HG03175 (cell line): ENCODE measurements at regions not wholly inside any gene's neighbourhood (a gene's known extent, or its start where the extent isn't known, plus 50 kb on each side); places are given as distances from the start of the nearest gene placed in this dataset.
"Not testable (repeated sequence)": the region's sequence is repeated elsewhere in the genome, so short reads cannot be mapped to it uniquely, and the experiment has no call there.

ENCODE experiments used
- ATAC-seq: cut with Tn5 transposase; IDR thresholded peaks from one replicate; pipeline ENCODE4 v1.9.1; 2021; ENCODE audit warnings: mild to moderate bottlenecking, moderate library complexity; ENCODE audit not compliant: unreplicated experiment

DNA sequence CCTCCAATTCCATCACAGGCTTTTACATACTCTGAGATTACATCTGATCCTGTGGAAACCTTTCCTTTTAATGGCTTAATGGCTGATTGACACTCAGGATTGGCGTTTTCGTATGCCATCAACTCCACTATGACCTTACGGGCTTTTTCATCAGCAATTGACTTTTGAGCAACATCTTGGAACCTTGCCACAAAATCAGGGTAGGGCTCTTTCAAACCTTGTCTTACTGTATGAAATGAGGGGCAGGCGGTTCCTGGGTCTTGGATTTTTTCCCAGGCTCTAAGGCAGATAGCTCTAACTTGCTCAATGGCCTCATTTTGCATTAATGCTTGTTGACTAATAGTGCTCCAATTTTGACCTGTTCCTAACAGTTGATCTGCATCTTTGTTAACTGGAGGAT, 250.9 kb upstream of the PRKCQ start:
- not testable (repeated sequence) for ATAC-seq

DNA sequence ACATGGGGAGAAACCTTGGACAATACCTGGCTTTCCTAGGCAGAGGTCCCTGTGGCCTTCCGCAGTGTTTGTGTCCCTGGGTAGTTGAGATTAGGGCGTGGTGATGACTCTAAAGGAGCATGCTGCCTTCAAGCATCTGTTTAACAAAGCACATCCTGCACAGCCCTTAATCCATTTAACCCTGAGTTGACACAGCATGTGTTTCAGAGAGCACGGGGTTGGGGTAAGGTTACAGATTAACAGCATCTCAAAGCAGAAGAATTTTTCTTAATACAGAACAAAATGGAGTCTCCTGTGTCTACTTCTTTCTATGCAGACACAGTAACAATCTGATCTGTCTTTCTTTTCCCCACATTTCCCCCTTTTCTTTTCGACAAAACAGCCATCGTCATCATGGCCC, 244.7 kb upstream of the PRKCQ start:
- ATAC-seq, result not testable (repeated sequence)

DNA sequence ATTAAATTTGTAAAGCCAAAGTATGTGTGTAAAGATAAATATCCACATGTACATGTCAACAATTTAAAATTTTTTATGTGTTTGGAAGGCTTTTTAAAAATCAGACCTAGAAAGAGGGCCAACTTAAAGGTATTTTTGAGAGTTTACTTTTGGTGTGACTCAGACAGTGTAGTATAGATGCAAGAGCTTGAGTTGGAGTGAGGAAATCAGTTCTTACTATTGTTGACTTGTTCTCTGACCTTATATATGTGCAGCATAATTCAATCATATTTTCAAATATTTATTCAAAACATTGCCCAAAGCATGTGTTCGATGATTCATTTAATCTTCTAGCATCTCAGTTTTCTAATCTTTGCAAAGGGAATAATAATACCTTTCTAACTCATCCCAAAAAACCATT, 243.7 kb upstream of the PRKCQ start:
- ATAC-seq, result no peak

DNA sequence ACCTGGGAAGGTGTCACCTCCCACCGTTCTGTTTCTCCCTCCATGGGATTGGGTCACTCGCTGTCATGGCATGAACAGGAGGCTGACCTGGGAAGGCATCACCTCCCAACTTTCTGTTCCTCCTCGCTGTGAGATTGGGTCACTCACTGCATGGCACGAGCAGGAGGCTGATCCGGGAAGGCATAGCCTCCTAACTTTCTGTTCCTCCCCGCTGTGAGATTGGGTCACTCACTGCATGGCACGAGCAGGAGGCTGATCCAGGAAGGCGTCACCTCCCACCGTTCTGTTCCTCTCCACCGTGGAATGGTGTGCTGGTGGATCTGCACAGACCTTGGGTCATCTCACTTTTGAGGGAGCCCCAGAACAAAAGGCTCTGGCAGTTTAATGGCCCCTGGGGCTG, 239.2 kb upstream of the PRKCQ start:
- no peak for ATAC-seq

DNA sequence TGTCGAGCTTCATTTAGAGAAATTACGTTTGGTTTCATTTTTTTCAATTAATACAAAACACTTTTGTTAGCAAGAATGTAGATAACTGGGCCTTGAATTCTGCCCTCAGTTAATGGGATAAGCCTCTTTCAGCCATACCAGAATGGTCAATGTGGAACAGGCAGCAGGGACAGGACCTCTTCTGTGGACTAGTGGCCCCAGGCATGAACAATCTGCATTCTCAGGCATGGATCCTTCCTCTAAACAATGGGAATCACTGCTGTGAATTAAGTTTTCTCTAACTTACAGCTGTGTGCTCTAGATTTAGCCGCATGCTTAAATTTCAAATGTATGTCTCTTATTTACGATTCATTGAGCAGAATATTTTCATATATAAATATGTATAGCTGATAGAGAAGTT, 237.7 kb upstream of the PRKCQ start:
- ATAC-seq, result no peak

DNA sequence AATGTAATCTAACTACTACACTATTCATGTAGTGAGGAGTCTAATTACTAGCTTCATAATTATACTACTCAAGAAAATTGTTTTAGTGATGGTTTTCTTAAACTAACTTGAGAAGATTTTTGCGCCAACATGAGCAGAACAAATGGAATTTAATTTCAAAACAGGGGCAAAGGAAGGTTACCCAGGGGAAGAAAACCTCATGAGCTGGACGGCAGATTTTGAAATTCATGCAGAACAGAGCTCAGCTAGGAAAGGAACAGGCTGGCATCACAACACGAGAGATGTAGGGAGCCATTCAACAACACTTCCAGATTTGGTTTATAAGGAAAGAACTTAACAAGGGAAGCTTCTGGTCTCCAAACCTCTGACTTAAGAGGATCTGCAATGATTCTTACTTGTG, 235.3 kb upstream of the PRKCQ start:
- no peak for ATAC-seq

DNA sequence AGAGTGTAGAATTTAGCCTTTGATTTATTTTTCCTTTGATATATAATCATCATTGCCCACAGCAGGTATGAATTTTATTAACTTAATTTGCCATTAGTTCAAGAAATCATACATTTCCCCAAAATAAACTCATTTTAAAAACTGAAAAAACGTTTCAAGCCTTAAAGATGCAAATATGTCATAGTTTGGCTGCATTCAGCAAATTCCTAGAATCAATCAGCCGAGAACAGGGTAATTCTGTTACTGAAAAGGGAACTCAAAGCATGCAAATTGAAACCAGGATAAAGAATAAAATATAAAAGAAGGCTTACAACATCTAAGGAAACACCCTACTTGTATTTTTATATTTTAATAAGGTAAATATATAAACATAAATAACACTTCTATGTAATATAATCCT, 233.8 kb upstream of the PRKCQ start:
- ATAC-seq, result no peak

DNA sequence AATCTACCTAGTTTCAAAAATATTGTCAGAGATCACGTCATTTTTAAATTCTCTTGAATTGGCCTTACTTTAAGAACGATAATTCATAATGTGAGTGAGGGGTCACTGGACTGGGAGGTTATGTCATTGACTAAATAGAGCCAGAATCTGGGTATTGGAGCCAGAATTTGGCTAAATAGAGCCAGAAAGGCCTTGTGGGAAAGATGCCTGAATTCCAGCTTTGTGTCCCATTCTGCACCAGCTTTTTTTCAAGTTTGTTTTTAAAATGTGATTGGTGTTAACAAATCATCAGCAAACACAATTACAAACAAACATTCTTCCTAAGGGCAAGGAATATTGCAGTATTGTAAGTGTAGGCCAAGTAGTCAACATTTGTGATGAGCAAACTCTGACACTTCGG, 233.2 kb upstream of the PRKCQ start:
- ATAC-seq, result no peak

DNA sequence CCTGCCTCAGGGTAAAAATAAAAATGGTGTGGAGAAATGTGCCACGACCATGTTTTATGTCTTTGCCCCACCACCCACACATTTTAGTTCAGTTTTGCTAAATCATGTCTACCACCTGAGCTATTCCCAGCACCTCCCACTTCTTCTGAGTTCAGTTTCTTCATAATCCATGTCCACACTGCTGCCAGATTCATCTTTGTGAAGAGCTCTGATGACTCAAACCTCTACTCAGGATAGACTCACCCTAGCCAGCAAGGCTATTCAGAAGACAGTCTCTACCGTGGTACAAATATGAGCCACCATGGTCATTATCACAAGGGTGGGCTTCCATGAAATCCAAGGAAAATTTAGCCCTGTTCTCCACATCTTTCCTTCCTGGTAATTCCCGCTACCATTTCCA, 231.1 kb upstream of the PRKCQ start:
- no peak for ATAC-seq

DNA sequence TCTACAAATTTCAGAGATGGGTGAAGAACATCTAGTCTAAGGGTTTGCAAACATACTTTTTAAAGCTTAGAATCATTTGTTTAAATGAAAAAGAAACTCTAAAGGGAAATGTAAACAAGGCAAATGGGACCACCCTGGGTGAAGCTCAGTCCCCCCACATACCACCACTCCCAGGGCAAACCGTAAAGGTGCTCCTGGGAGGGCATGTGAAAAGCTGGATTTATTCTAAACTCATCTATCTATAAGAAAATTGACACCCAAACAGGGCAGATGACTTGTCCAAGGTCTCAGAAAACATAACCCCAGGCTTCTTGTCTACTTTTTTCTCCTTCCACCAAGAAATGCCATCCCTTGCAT, 223.3 kb upstream of the PRKCQ start:
- no peak for ATAC-seq

DNA sequence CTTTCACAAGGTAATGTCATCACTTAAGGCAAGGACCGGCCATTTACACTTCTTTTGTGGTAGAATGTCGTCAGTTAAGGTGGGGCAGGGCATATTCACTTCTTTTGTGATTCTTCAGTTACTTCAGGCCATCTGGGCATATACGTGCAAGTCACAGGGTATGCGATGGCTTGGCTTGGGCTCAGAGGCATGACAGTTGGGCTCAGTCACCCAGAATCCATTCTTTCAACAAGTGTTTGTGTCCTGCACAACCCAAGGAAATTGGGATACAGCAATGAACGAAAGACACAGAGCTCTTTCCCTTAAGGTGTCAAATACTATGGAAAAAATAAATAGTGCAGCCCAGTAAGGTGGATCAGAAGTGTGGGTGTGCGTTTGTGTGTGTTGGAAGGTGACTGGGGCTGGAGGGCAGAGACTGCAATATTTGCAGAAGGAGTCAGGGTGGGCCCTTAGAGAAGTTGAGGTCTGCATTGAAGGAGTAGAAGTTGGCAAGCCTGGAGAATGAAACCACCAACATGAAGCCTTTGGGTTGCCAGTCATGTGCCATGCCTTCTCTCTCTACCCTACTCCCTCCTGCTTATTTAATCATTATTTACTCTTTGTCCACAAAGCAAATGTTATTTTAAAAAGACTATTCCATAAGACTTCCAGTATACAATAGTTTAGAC, 222.8 kb upstream of the PRKCQ start:
- no peak for ATAC-seq

DNA sequence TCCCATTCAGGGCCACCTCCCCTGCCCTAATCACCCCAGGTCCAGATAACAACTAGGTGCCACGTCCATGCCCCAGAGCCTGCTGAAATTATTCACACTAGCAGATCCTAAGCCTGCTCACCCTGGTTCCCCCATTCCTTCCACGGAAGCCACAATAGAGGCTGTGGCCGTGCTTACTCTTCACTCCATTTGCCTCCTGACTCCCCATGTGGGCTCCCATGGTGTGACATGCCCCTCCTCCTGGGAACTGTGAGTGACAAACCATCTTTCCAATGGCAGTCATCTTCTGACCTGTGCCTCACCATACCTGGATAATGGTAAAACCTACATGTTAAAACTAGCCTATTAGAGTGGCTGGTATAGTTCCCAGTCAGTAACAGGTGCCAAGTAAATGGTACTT, 216.2 kb upstream of the PRKCQ start:
- no peak for ATAC-seq

DNA sequence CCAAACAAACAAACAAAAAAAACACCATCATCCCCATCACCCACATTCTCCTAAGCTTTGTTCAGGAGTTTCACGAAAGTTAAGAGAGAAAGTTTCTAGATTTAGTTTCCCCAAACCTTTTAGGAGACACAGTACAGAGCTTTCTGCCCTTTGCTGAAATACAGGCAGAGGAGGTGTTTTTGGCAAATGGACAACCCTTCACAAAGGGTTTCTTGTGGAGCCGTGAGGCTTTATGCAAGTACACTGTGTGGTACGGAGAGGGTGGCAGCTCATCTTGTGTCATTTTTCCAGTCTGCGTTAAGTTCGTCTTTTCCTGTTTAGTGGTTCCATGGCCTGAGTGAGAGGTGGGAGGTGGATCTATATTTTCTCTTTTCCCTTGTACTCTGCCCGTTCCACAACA, 215.5 kb upstream of the PRKCQ start:
- no peak for ATAC-seq

DNA sequence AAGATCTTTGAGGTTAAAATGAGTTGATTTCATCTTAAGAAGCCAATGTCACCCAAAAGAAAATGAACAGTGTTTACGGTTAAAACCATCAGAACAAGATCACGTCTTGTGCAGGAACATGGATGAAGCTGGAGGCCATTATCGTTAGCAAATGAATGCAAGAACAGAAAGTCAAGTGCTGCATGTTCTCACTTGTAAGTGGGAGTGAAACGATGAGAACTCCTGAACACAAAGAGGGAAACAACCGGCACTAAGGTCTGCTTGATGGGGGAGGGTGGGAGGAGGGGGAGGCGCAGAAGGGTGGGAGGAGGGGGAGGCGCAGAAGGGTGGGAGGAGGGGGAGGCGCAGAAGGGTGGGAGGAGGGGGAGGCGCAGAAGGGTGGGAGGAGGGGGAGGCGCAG, 214.8 kb upstream of the PRKCQ start:
- ATAC-seq, result not testable (repeated sequence)

DNA sequence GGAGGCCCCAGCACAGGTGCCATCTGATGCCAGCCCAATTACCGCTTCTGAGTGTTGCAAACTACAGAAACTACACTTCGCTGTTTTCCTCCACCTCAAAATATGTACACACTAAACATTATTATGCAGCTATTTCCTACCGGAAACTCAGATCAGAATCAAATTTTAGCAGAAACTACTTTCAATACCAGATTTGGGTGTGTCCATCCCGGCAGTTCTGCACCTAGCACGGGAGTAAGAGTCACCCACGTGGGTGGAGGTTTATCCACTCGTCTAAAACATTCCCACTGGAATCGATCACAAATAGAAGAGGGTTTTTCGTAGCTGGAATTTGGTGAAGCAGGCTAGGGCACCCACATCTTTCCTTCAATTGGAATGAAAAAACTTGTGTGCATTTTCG, 214.4 kb upstream of the PRKCQ start:
- no peak for ATAC-seq

DNA sequence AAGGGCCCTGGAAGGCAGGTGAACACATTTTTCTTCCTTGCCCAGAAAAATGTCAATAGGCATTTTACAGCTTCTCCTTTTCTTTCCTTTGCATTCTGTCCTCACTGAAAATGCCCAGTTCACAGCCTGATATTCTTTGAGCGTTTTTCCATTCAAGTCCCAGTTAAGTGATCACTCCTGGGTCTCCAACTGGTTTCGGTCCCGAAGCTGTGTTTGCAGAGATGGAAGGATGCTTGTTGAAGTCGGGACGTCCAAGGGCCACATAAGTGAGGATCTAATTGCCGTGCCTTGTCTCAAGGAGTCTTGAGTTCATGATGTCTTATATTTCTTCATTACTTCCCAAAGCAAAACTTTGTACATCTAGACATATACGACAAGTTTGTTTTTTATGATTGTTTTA, 208.7 kb upstream of the PRKCQ start:
- no peak for ATAC-seq

DNA sequence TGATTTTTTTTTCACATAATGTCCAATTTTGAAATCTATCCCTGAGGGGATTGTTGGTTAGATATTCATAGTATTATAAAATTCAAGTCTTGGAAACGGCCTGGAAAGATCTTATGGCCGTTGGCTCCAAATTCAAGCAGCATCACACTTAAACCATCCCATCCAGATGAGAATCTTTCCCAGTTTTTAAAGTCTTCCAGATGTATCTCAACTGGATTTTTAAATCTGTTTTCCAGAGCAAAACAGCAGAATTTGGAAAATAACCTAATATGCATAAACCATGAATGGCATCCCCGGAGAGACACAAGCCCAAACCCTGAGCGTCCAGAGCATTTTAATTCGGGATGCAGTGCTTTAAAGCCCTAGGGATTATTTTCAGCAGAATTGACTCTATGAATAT, 208.2 kb upstream of the PRKCQ start:
- no peak for ATAC-seq

DNA sequence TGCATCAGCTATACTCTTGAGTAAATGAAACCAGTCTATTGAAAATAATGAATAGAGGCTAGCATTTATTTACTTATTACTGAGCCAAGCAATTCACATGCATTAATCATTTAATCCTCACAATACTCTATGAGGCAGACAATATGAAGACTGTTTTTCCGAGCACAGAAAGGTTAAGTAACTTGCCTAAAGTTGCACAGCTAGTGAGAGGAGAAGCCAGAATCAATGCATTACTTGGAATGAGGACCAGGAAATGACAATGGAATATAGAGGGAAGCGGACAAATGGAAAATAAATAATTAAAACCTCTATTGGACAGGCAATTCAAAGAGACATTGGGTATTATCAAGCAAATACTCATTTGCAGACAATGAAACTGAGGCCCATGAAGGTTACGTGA, 207.6 kb upstream of the PRKCQ start:
- no peak for ATAC-seq

DNA sequence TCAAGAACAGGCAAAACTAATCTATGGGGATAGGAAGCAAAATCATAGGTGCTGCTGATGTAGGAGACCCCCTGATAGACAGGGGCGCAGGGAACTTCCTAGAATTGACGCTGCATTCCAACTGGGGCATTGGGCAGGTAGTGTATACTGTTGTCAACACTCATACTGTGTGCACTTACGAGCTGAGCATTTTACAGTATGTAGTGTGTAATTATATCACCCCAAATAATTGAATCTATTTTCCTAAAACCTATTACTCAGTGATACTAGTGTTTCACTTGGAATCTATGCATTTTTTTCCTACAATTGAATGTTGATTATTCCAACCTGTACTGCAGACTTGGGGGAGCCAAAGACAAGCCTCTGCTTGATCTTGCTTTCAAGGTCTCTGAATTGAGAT, 207.0 kb upstream of the PRKCQ start:
- ATAC-seq, result no peak

DNA sequence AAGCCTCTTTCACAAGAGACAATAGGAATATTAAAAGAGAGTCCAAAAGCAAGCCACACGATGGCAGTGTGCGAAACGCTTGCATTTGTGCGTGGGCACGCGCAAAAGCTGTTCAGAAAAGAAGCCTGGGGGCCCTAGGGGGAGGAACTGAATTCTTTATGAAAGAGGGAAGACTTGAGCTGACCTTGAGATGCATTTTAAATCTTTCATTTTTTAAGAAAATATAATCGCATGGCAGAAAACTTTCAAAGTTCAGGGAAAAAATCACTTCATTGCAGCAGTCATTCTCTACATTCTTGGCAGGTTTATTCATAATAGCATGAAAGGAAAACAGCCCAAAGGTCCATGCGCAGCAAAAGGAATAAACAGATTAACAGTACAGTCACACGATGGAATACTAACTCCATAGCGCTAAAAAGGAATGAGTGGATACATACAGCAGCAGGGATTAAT, 206.5 kb upstream of the PRKCQ start:
- no peak for ATAC-seq

DNA sequence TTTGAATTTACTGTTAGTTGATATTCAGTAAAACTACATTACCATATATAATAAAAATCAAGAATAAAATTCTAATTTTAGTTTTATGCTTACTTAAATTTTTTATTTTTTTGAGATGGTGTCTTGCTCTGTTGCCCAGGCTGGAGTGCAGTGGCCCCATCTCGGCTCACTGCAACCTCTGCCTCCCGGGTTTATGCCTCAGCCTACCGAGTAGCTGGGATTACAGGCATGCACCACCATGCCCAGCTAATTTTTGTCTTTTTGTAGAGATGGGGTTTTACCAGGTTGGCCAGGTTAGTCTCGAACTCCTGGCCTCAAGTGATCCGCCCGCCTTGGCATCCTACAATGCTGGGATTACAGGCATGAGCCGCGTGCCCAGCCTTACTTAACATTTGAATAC, 204.4 kb upstream of the PRKCQ start:
- not testable (repeated sequence) for ATAC-seq

DNA sequence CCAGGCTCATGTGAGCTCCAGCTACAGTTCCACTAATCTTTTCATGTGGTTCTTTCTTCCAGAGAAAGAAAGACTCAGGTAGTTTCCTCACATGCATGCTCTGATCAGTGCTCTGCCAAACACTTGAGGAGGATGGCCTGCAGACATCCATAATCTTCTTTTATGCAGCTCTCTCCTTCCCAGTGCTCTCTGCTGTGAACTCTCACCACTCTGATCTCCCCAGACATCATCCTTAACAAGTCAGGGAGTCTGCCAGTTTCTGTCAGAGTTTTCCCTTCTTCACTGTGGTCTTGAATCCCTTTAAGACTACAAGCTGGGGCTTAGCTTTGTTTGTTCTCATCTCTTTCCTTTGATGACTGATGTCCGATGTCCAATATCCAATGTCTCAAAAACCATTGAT, 203.4 kb upstream of the PRKCQ start:
- ATAC-seq, result no peak

DNA sequence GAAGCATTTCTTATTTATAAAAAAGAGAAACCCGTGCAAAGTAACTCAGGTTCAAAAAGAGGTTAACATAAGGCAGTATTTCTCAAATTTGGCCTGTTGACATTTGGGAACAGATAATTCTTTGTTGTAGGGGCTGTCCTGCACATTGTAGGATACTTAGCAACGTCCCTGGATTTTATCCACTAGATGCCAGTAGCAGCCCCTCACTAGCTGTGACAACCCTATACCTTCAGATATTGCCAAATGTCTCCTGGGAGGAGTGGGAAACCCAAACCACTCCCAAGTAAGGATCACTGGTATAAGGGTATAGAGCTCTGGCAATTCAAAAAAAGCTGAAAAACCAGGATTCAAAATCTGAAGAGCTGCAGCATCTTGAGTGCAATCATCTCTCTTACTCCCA, 202.3 kb upstream of the PRKCQ start:
- no peak for ATAC-seq
